ENCODE measurements at regions not wholly inside any gene's neighbourhood (a gene's known extent, or its start where the extent isn't known, plus 50 kb on each side); places are given as distances from the start of the nearest gene placed in this dataset.

GRCh38 chr1:224505454-224506093, 71.0 kb upstream of the WDR26 start:
- DNase-seq = no peak

GRCh38 chr1:224506141-224506814, 71.7 kb upstream of the WDR26 start:
- no peak for DNase-seq

- DNase-seq = no peak
Observed at GRCh38 chr1:224507771-224508523, 73.3 kb upstream of the WDR26 start.

- no peak for DNase-seq
Observed at GRCh38 chr1:224509907-224510306, 75.3 kb upstream of the WDR26 start.

GRCh38 chr1:224510880-224511645, 76.5 kb upstream of the WDR26 start:
- DNase-seq = no peak

GRCh38 chr1:224512600-224513151, 78.1 kb upstream of the WDR26 start:
- no peak for DNase-seq

- DNase-seq = no peak
Observed at GRCh38 chr1:224513383-224513782, 78.8 kb upstream of the WDR26 start.

GRCh38 chr1:224513787-224514209, 79.2 kb upstream of the WDR26 start:
- peak; percentile 84 for DNase-seq

GRCh38 chr1:224517171-224517570, 82.6 kb upstream of the WDR26 start:
- DNase-seq = no peak

GRCh38 chr1:224518528-224518927, 83.9 kb upstream of the WDR26 start:
- DNase-seq = no peak

- DNase-seq = no peak
Observed at GRCh38 chr1:224519874-224520273, 85.3 kb upstream of the WDR26 start.

- DNase-seq = no peak
Observed at GRCh38 chr1:224520808-224521207, 86.2 kb upstream of the WDR26 start.

GRCh38 chr1:224521904-224522734, 87.5 kb upstream of the WDR26 start:
- DNase-seq = no peak

GRCh38 chr1:224523676-224524075, 89.1 kb upstream of the WDR26 start:
- no peak for DNase-seq

- no peak for DNase-seq
Observed at GRCh38 chr1:224524679-224525078, 90.1 kb upstream of the WDR26 start.

- DNase-seq = no peak
Observed at GRCh38 chr1:224525411-224526040, 90.6 kb upstream of the CNIH3 start.

- no peak for DNase-seq
Observed at GRCh38 chr1:224526771-224527170, 89.3 kb upstream of the CNIH3 start.

- DNase-seq = no peak
Observed at GRCh38 chr1:224528900-224529299, 87.2 kb upstream of the CNIH3 start.

- DNase-seq = no peak
Observed at GRCh38 chr1:224529844-224530243, 86.3 kb upstream of the CNIH3 start.

GRCh38 chr1:224533517-224533916, 82.6 kb upstream of the CNIH3 start:
- no peak for DNase-seq

- DNase-seq = no peak
Observed at GRCh38 chr1:224534731-224535130, 81.4 kb upstream of the CNIH3 start.

GRCh38 chr1:224535641-224536040, 80.5 kb upstream of the CNIH3 start:
- DNase-seq = no peak
